ENCODE measurements at regions not wholly inside any gene's neighbourhood (a gene's known extent, or its start where the extent isn't known, plus 50 kb on each side); places are given as distances from the start of the nearest gene placed in this dataset.

- no peak for TF ChIP-seq CTCF (IDR thresholded peaks at IDR 0.05; ENCODE audit: poor library complexity)
- no peak for TF ChIP-seq EZH2 (IDR thresholded peaks at IDR 0.05; ENCODE audit: borderline replicate concordance)
These were observed 475.7 kb downstream of the CCDC171 start for GRCh38 chr9:16028548-16028947.
